Endothelial cell of umbilical vein (primary cell): ENCODE measurements at regions not wholly inside any gene's neighbourhood (a gene's known extent, or its start where the extent isn't known, plus 50 kb on each side); places are given as distances from the start of the nearest gene placed in this dataset.

Experiments used
- BruUV-seq: library from RNA; stranded (reverse); fragments of 400-500 nt; replicated peaks from 2 replicates; lab custom pipeline; 2021; lab: Mats Ljungman, UMichigan
- CTCF ChIA-PET: fragments of 300-600, 350-600 bp; sonication (Branson Sonifier 250); formaldehyde crosslinking; loops from one replicate; lab custom pipeline; 2021; ENCODE audit warnings: antibody characterized with exemption, inconsistent platforms; lab: Charles Lee
- POLR2A ChIA-PET: fragments of 300-600, 350-600 bp; sonication (Branson Sonifier 250); formaldehyde crosslinking; loops from one replicate; lab custom pipeline; 2021; ENCODE audit warnings: antibody characterized with exemption, inconsistent platforms; lab: Charles Lee
- DNase-seq: peaks from one replicate; pipeline ENCODE4 v3.0.0-alpha.2; 2011; ENCODE audit warnings: low read depth, low spot score
- FAIRE-seq: peaks from 2 replicates; lab custom pipeline; 2011; peaks lifted over from hg19 to GRCh38; lab: Jason Lieb, UNC
- H2AFZ ChIP-seq: 2 replicates; pipeline ENCODE4 v1.6.0; 2012; ENCODE audit warnings: low read depth, low read length, control low read depth, inconsistent platforms
- H3K27ac ChIP-seq: 2 replicates; pipeline ENCODE4 v1.5.1; 2011; ENCODE audit warnings: low read depth, mild to moderate bottlenecking, control low read depth, low read length, moderate library complexity; ENCODE audit not compliant: insufficient read depth
- H3K27me3 ChIP-seq, 2 experiments: 2 replicates each; pipeline versions ENCODE4 v1.6.0 to v1.6.1; 2011; ENCODE audit warnings: low read length in 2 of 2, mixed read lengths in 1 of 2; ENCODE audit not compliant: control insufficient read depth in 2 of 2, insufficient read depth in 2 of 2
- H3K36me3 ChIP-seq, 2 experiments: 2 replicates in 1 of 2; 3 replicates in 1 of 2; pipeline ENCODE4 v1.5.1; 2011; ENCODE audit warnings: low read length in 2 of 2, mild to moderate bottlenecking in 1 of 2, moderate library complexity in 1 of 2; ENCODE audit not compliant: control insufficient read depth in 2 of 2, insufficient read depth in 2 of 2; ENCODE audit errors: extremely low read depth in 1 of 2
- H3K4me1 ChIP-seq: 3 replicates; pipeline ENCODE4 v1.5.1; 2011; ENCODE audit warnings: mild to moderate bottlenecking, low read length; ENCODE audit not compliant: control insufficient read depth, insufficient read depth; ENCODE audit errors: extremely low read depth
- H3K4me2 ChIP-seq: 2 replicates; pipeline ENCODE4 v1.6.1; 2011; ENCODE audit warnings: low read length, control low read depth, mixed read lengths; ENCODE audit not compliant: insufficient read depth
- H3K4me3 ChIP-seq, 3 experiments: fragments of 200-600 bp in 1 of 3; sonication (generic), shearing (Covaris generic) in 1 of 3; replicated peaks in 1 of 3; 2 replicates each; pipeline ENCODE4 v1.5.1; 2011 to 2016; ENCODE audit warnings: control low read depth in 3 of 3, low read length in 3 of 3, mild to moderate bottlenecking in 2 of 3, inconsistent platforms in 1 of 3, low read depth in 1 of 3, moderate library complexity in 1 of 3; ENCODE audit not compliant: insufficient read depth in 1 of 3
- H3K79me2 ChIP-seq: 2 replicates; pipeline ENCODE4 v1.6.0; 2012; ENCODE audit warnings: low read length, inconsistent platforms; ENCODE audit not compliant: control insufficient read depth, insufficient read depth
- H3K9ac ChIP-seq: replicated peaks from 2 replicates; pipeline ENCODE3; 2011; ENCODE audit warnings: low read length, control low read depth; ENCODE audit not compliant: insufficient read depth; ENCODE audit errors: extremely low read depth
- H3K9me1 ChIP-seq: replicated peaks from 3 replicates; pipeline ENCODE4 v1.6.0; 2011; ENCODE audit warnings: mild to moderate bottlenecking, low read length; ENCODE audit not compliant: control insufficient read depth, insufficient read depth; ENCODE audit errors: extremely low read depth
- H3K9me3 ChIP-seq: replicated peaks from 2 replicates; pipeline ENCODE4 v1.5.1; 2012; ENCODE audit warnings: low read length, inconsistent platforms; ENCODE audit not compliant: control insufficient read depth, insufficient read depth
- H4K20me1 ChIP-seq: replicated peaks from 2 replicates; pipeline ENCODE3; 2011; ENCODE audit warnings: mild to moderate bottlenecking, low read length; ENCODE audit not compliant: control insufficient read depth, insufficient read depth; ENCODE audit errors: extremely low read depth
- CTCF ChIP-seq, 2 donors: IDR thresholded peaks; 1 replicate in 1 of 2; 2 replicates in 1 of 2; pipeline ENCODE4 v1.5.1; 2011; ENCODE audit warnings: low read length in 2 of 2, mild to moderate bottlenecking in 2 of 2, moderate library complexity in 2 of 2, control low read depth in 1 of 2, inconsistent platforms in 1 of 2, low read depth in 1 of 2; ENCODE audit not compliant: insufficient read depth in 1 of 2; ENCODE audit errors: extremely low read depth in 1 of 2
- EZH2 ChIP-seq: IDR thresholded peaks from 2 replicates; pipeline ENCODE4 v1.6.1; 2012; ENCODE audit warnings: borderline replicate concordance, low read depth, mild to moderate bottlenecking, moderate library complexity, low read length, inconsistent platforms; ENCODE audit not compliant: severe bottlenecking
- FOS ChIP-seq: IDR thresholded peaks from 2 replicates; pipeline ENCODE4 v1.6.1; 2011; ENCODE audit warnings: mild to moderate bottlenecking, low read length, moderate library complexity, borderline replicate concordance; ENCODE audit not compliant: insufficient read depth
- GATA2 ChIP-seq: IDR thresholded peaks from 2 replicates; pipeline ENCODE4 v1.7.0; 2011; ENCODE audit warnings: low read depth, mild to moderate bottlenecking, moderate library complexity, mixed read lengths, low read length; ENCODE audit not compliant: insufficient read length, insufficient read depth
- JUN ChIP-seq: IDR thresholded peaks from 2 replicates; pipeline ENCODE4 v1.6.1; 2011; ENCODE audit warnings: borderline replicate concordance, low read depth; ENCODE audit not compliant: insufficient read length, insufficient read depth
- MAX ChIP-seq: IDR thresholded peaks from 2 replicates; pipeline ENCODE4 v1.6.1; 2011; ENCODE audit not compliant: insufficient read depth, insufficient read length
- MYC ChIP-seq: IDR thresholded peaks from one replicate; pipeline ENCODE4 v1.6.1; 2011; ENCODE audit warnings: mild to moderate bottlenecking, low read depth, low read length
- POLR2A ChIP-seq: IDR thresholded peaks from 2 replicates; pipeline ENCODE4 v1.6.1; 2012; ENCODE audit warnings: low read depth, mild to moderate bottlenecking, control low read depth, low read length
- POLR2AphosphoS5 ChIP-seq: IDR thresholded peaks from 2 replicates; pipeline ENCODE4 v1.6.1; 2012; ENCODE audit warnings: low read depth, mild to moderate bottlenecking, control low read depth, low read length, moderate library complexity; ENCODE audit not compliant: insufficient read depth
- dilution Hi-C: fragments of 300-500 bp; cut with MboI; formaldehyde crosslinking; loops from one replicate; pipeline ENCODE4 v1.15.0; 2019; ENCODE audit warnings: low sequenced_read_pairs; ENCODE audit not compliant: extremely low pct_ligation_motif_present
- intact Hi-C: fragments of 100-400 bp; cut with micrococcal nuclease; formaldehyde crosslinking; loops from one replicate; pipeline ENCODE4 v1.10.0; 2022

- H3K36me3 ChIP-seq, result no peaks in the 10 kb centered on the region
- no peak overlapping the region for H2AFZ ChIP-seq
- ChIA-PET POLR2A (no interaction called here), CTCF (interaction anchor here (1.9 to 6.2 kb wide), 2 partner anchors 12 to 275 kb away, joined by 4 to 230 read pairs; no protein-coding TSS in a partner anchor)
- no peaks in the 10 kb centered on the region for H4K20me1 ChIP-seq
- H3K27ac ChIP-seq, result no peak overlapping the region
- intact Hi-C loops (loop anchor here (5.0 to 10.0 kb wide), 5 partner anchors 180 to 1197 kb away; no protein-coding TSS in a partner anchor), dilution Hi-C loops (no loop called here)
- no peaks in the 10 kb centered on the region for H3K9me1 ChIP-seq
- H3K27me3 ChIP-seq, result no peaks in the 10 kb centered on the region
- no peak overlapping the region for H3K9ac ChIP-seq
- no peak overlapping the region for H3K4me3 ChIP-seq
- no peak overlapping the region for H3K4me2 ChIP-seq
- no peaks in the 10 kb centered on the region for H3K79me2 ChIP-seq
- H3K4me1 ChIP-seq, result peaks cover 12% of the 10 kb centered on the region
- TF ChIP-seq MAX (no peak), MYC (no peak), CTCF (IDR thresholded peaks at IDR 0.05; ENCODE audit: extremely low read depth in 1 of 2, insufficient read depth in 1 of 2, low read depth in 1 of 2, low read length in 2 of 2) (no peak), POLR2A (no peak), JUN (no peak), FOS (no peak), EZH2 (no peak), POLR2AphosphoS5 (no peak), GATA2 (no peak)
- FAIRE-seq (no peak), DNase-seq (no peak)
- BruUV-seq, result no TSS peak
- no peaks in the 10 kb centered on the region for H3K9me3 ChIP-seq
These were observed 268.9 kb downstream of the C4orf33 start for GRCh38 chr4:129364747-129365452.
